HCT116 (cell line): ENCODE measurements at regions not wholly inside any gene's neighbourhood (a gene's known extent, or its start where the extent isn't known, plus 50 kb on each side); places are given as distances from the start of the nearest gene placed in this dataset.

Experiments
- ATAC-seq: fragments of 200-7000 bp; cut with Tn5 transposase; 2 replicates; pipeline ENCODE4 v1.9.1; 2020; ENCODE audit warnings: mild to moderate bottlenecking, moderate library complexity
- BruUV-seq: library from RNA; stranded (reverse); fragments of 400-500 nt; replicated peaks from 2 replicates; lab custom pipeline; 2021; lab: Mats Ljungman, UMichigan
- CTCF ChIA-PET: fragments of 300-600 bp; sonication (Branson Sonifier 250); formaldehyde crosslinking; loops from one replicate; lab custom pipeline; 2021; ENCODE audit warnings: antibody characterized with exemption; lab: Charles Lee
- POLR2A ChIA-PET: fragments of 300-600, 350-600 bp; sonication (Branson Sonifier 250); formaldehyde crosslinking; loops from one replicate; lab custom pipeline; 2021; ENCODE audit warnings: antibody characterized with exemption; lab: Charles Lee
- RAD21 ChIA-PET, 2 experiments: fragments of 300-600 bp; sonication (Branson Sonifier 250); formaldehyde crosslinking; loops; one replicate each; lab custom pipeline; 2023; ENCODE audit warnings: low total read pairs in 2 of 2; ENCODE audit not compliant: uncharacterized antibody in 2 of 2, unreplicated experiment in 2 of 2, low non-redundant PET in 1 of 2; lab: Charles Lee
- DNase-seq: peaks from one replicate; pipeline ENCODE4 v3.0.0-alpha.2; 2010; ENCODE audit warnings: low read depth, low spot score
- H2AFZ ChIP-seq: fragments of 200-600 bp; shearing (Covaris generic), sonication (generic); 2 replicates; pipeline ENCODE4 v1.6.1; 2017; ENCODE audit warnings: low read depth, mixed run types, mixed read lengths, antibody characterized with exemption, low read length; ENCODE audit not compliant: poor library complexity, severe bottlenecking
- H3K27ac ChIP-seq: 2 replicates; pipeline ENCODE4 v1.5.1; 2012; ENCODE audit warnings: low read depth, low read length
- H3K27me3 ChIP-seq: fragments of 200-600 bp; sonication (generic); 2 replicates; pipeline ENCODE4 v1.6.1; 2016; ENCODE audit warnings: mixed run types, low read length, mixed read lengths; ENCODE audit not compliant: insufficient read depth
- H3K36me3 ChIP-seq, 2 experiments: fragments of 200-500 bp in 1 of 2; fragments of 200-600 bp in 1 of 2; sonication (Bioruptor generic) in 1 of 2; sonication (generic) in 1 of 2; 2 replicates each; pipeline versions ENCODE4 v1.5.1 to v1.6.1; 2014 to 2016; ENCODE audit warnings: low read length in 2 of 2, inconsistent platforms in 1 of 2, mixed read lengths in 1 of 2, mixed run types in 1 of 2; ENCODE audit not compliant: insufficient read depth in 2 of 2, control insufficient read depth in 1 of 2
- H3K4me1 ChIP-seq, 2 experiments: fragments of 200-600 bp in 1 of 2; sonication (generic) in 1 of 2; 2 replicates each; pipeline versions ENCODE4 v1.5.1 to v1.6.1; 2012 to 2017; ENCODE audit warnings: low read length in 2 of 2, inconsistent platforms in 1 of 2, mild to moderate bottlenecking in 1 of 2, mixed read lengths in 1 of 2, mixed run types in 1 of 2, moderate library complexity in 1 of 2; ENCODE audit not compliant: insufficient read depth in 2 of 2, control insufficient read depth in 1 of 2
- H3K4me2 ChIP-seq: fragments of 200-600 bp; sonication (generic); 2 replicates; pipeline ENCODE4 v1.6.1; 2017; ENCODE audit warnings: mixed run types, low read length, mixed read lengths
- H3K4me3 ChIP-seq, 2 experiments: fragments of 200-600 bp in 1 of 2; sonication (generic) in 1 of 2; replicated peaks in 1 of 2; 2 replicates each; pipeline ENCODE4 v1.5.1; 2011 to 2016; ENCODE audit warnings: low read length in 2 of 2, control low read depth in 1 of 2, low read depth in 1 of 2, mild to moderate bottlenecking in 1 of 2, mixed read lengths in 1 of 2, mixed run types in 1 of 2
- H3K79me2 ChIP-seq: fragments of 200-600 bp; sonication (generic); 2 replicates; pipeline ENCODE4 v1.6.1; 2017; ENCODE audit warnings: mild to moderate bottlenecking, mixed run types, low read length, moderate library complexity, mixed read lengths; ENCODE audit not compliant: insufficient read depth
- H3K9ac ChIP-seq: fragments of 200-600 bp; sonication (generic); 2 replicates; pipeline ENCODE4 v1.6.1; 2016; ENCODE audit warnings: low read length, mixed read lengths
- H3K9me2 ChIP-seq: fragments of 200-600 bp; sonication (generic), shearing (Covaris generic); 2 replicates; pipeline ENCODE4 v1.6.1; 2017; ENCODE audit warnings: mixed run types, mild to moderate bottlenecking, moderate library complexity; ENCODE audit not compliant: insufficient read depth
- H3K9me3 ChIP-seq, 2 experiments: fragments of 200-500 bp in 1 of 2; fragments of 200-600 bp in 1 of 2; sonication (Bioruptor generic) in 1 of 2; sonication (generic) in 1 of 2; 2 replicates each; pipeline ENCODE4 v1.6.1; 2014 to 2017; ENCODE audit warnings: low read length in 2 of 2, mixed read lengths in 2 of 2, inconsistent platforms in 1 of 2, low read depth in 1 of 2, mild to moderate bottlenecking in 1 of 2, mixed run types in 1 of 2, moderate library complexity in 1 of 2; ENCODE audit not compliant: control insufficient read depth in 1 of 2, insufficient read depth in 1 of 2
- H4K20me1 ChIP-seq: fragments of 200-600 bp; sonication (generic), shearing (Covaris generic); 2 replicates; pipeline ENCODE4 v1.6.1; 2017; ENCODE audit warnings: mixed run types, mild to moderate bottlenecking, moderate library complexity; ENCODE audit not compliant: insufficient read depth
- CBX3 ChIP-seq: IDR thresholded peaks from 2 replicates; pipeline ENCODE4 v1.6.1; 2012; ENCODE audit warnings: low read depth
- CEBPB ChIP-seq: IDR thresholded peaks from 2 replicates; pipeline ENCODE4 v1.6.1; 2012; ENCODE audit warnings: low read depth
- EZH2 ChIP-seq: fragments of 200-600 bp; sonication (generic); IDR thresholded peaks from 2 replicates; pipeline ENCODE4 v1.6.1; 2017; ENCODE audit warnings: antibody characterized with exemption, mixed run types
- EZH2phosphoT487 ChIP-seq: fragments of 200-600 bp; IDR thresholded peaks from 2 replicates; pipeline ENCODE4 v1.6.1; 2018; ENCODE audit warnings: antibody characterized with exemption, borderline replicate concordance
- JUND ChIP-seq: IDR thresholded peaks from 2 replicates; pipeline ENCODE4 v1.6.1; 2012
- MAX ChIP-seq: IDR thresholded peaks from 2 replicates; pipeline ENCODE4 v1.6.1; 2012
- POLR2A ChIP-seq: IDR thresholded peaks from 2 replicates; pipeline ENCODE4 v1.7.0; 2011; ENCODE audit warnings: borderline replicate concordance; ENCODE audit not compliant: insufficient read depth, insufficient read length; ENCODE audit errors: extremely low read depth
- POLR2AphosphoS5 ChIP-seq: IDR thresholded peaks from 2 replicates; pipeline ENCODE4 v1.6.1; 2011; ENCODE audit warnings: mild to moderate bottlenecking, low read depth, low read length, moderate library complexity
- RAD21 ChIP-seq: IDR thresholded peaks from 2 replicates; pipeline ENCODE4 v1.6.1; 2012; ENCODE audit warnings: low read depth, mild to moderate bottlenecking
- SIN3A ChIP-seq: IDR thresholded peaks from 2 replicates; pipeline ENCODE4 v1.6.1; 2012; ENCODE audit warnings: low read depth
- SP1 ChIP-seq: IDR thresholded peaks from 2 replicates; pipeline ENCODE4 v1.6.1; 2012; ENCODE audit warnings: low read depth
- SRF ChIP-seq: IDR thresholded peaks from 2 replicates; pipeline ENCODE4 v1.6.1; 2012; ENCODE audit warnings: low read depth
- TCF7L2 ChIP-seq: IDR thresholded peaks from 2 replicates; pipeline ENCODE4 v1.7.0; 2011; ENCODE audit warnings: borderline replicate concordance, inconsistent platforms; ENCODE audit not compliant: insufficient read depth, insufficient read length; ENCODE audit errors: extremely low read depth
- YY1 ChIP-seq: IDR thresholded peaks from 2 replicates; pipeline ENCODE4 v1.6.1; 2011; ENCODE audit warnings: low read length, low read depth, moderate library complexity, mild to moderate bottlenecking; ENCODE audit not compliant: insufficient replicate concordance; ENCODE audit errors: extremely low read depth
- ZFX ChIP-seq: fragments of 450-650 bp; IDR thresholded peaks from 2 replicates; pipeline ENCODE4 v1.6.1; 2017
- ZNF274 ChIP-seq: fragments of 200-500 bp; sonication (Bioruptor generic); IDR thresholded peaks from 2 replicates; pipeline ENCODE4 v1.6.1; 2014; ENCODE audit warnings: mild to moderate bottlenecking, low read depth, low read length, inconsistent platforms
- intact Hi-C: fragments of 100-400 bp; cut with micrococcal nuclease; formaldehyde crosslinking; loops from 2 replicates; pipeline ENCODE4 v1.10.0; 2022
- TF ChIP-seq, protein P1 (sequence below), 3 experiments: fragments of 200-600 bp in 1 of 3; sonication (generic) in 1 of 3; IDR thresholded peaks in 2 of 3; conservative IDR thresholded peaks in 1 of 3; 2 replicates each; pipeline ENCODE4 v1.5.1; 2012 to 2017; ENCODE audit warnings: low read depth in 2 of 3, low read length in 2 of 3, antibody characterized with exemption in 1 of 3, borderline replicate concordance in 1 of 3, control low read depth in 1 of 3, mild to moderate bottlenecking in 1 of 3, mixed read lengths in 1 of 3, mixed run types in 1 of 3, moderate library complexity in 1 of 3; ENCODE audit not compliant: insufficient read depth in 1 of 3

DNA sequence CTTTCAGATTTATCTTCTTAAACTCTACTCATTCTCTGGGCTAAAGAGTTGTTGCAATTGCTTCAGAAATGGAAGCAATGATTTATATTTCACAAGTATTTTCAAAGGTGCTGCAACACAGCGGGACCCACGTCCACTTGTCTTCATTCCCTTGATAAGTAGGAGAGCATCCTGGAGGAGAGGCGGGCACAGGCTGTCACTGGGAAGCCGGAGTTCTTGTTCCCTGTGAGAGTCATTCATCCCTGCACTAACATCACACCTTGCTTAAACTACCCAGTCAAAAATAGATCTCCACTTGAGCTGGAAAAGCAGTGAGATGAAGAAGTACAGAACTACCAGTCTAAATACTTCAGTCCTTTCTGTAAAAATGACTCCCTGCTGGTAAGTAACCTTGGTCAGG is 160.5 kb upstream of the RASSF8 start:
- no peak overlapping the region for H3K9ac ChIP-seq
- peaks cover 0 to 4% of the 10 kb centered on the region in 2 experiments; a peak in 1 of 4 replicates for H3K4me1 ChIP-seq
- no peaks in the 10 kb centered on the region for H3K79me2 ChIP-seq
- POLR2A ChIA-PET: no interaction called here
- no peak overlapping the region for H3K4me2 ChIP-seq
- DNase-seq (no peak), ATAC-seq (no peak)
- no peaks in the 10 kb centered on the region for H3K36me3 ChIP-seq
- no peak overlapping the region for H3K27ac ChIP-seq
- H2AFZ ChIP-seq: no peak overlapping the region
- intact Hi-C loops: no loop called here
- no peaks in the 10 kb centered on the region for H3K27me3 ChIP-seq
- no peak for TF ChIP-seq MAX
- no peak for TF ChIP-seq SP1
- TF ChIP-seq CEBPB: no peak
- no peak for TF ChIP-seq POLR2A
- TF ChIP-seq, protein P1, sequence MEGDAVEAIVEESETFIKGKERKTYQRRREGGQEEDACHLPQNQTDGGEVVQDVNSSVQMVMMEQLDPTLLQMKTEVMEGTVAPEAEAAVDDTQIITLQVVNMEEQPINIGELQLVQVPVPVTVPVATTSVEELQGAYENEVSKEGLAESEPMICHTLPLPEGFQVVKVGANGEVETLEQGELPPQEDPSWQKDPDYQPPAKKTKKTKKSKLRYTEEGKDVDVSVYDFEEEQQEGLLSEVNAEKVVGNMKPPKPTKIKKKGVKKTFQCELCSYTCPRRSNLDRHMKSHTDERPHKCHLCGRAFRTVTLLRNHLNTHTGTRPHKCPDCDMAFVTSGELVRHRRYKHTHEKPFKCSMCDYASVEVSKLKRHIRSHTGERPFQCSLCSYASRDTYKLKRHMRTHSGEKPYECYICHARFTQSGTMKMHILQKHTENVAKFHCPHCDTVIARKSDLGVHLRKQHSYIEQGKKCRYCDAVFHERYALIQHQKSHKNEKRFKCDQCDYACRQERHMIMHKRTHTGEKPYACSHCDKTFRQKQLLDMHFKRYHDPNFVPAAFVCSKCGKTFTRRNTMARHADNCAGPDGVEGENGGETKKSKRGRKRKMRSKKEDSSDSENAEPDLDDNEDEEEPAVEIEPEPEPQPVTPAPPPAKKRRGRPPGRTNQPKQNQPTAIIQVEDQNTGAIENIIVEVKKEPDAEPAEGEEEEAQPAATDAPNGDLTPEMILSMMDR (IDR thresholded peaks at IDR 0.05 in 2 of 3, conservative IDR thresholded peaks at IDR 0.05 in 1 of 3; ENCODE audit: borderline replicate concordance in 1 of 3, insufficient read depth in 1 of 3, low read depth in 2 of 3, low read length in 2 of 3): no peak
- TF ChIP-seq EZH2phosphoT487: no peak
- TF ChIP-seq EZH2: no peak
- no peak for TF ChIP-seq SIN3A
- no peak for TF ChIP-seq YY1
- no peaks in the 10 kb centered on the region for H3K9me3 ChIP-seq
- no peak overlapping the region for H3K4me3 ChIP-seq
- RAD21 ChIA-PET: no interaction called here
- BruUV-seq: no TSS peak
- CTCF ChIA-PET: no interaction called here
- H3K9me2 ChIP-seq: no peaks in the 10 kb centered on the region
- no peaks in the 10 kb centered on the region for H4K20me1 ChIP-seq

DNA sequence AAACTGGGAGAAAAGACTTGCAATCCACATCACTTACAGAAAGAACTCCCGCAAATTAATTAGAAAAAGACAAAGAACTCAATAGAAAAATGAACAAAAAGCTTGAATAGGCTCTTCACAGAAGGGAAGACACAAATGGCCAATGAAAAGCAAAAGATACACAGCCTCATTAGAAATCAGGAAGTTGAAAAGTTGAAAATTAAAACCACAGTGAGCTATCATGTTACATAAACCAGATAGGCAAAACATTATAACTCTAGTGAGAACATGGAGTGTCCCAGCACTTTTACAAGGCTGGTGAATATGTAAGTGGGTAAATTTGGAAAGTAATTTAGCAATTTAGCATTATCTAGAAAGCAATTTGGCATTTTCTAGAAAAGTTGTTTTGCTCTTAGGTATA is 158.4 kb upstream of the RASSF8 start:
- Histone ChIP-seq H3K9ac (no peak overlapping the region), H3K4me1 (no peaks in the 10 kb centered on the region), H2AFZ (no peak overlapping the region), H3K27me3 (no peaks in the 10 kb centered on the region), H3K9me2 (no peaks in the 10 kb centered on the region), H4K20me1 (no peaks in the 10 kb centered on the region), H3K27ac (no peak overlapping the region), H3K36me3 (no peaks in the 10 kb centered on the region), H3K4me2 (no peak overlapping the region), H3K9me3 (no peaks in the 10 kb centered on the region), H3K79me2 (no peaks in the 10 kb centered on the region), H3K4me3 (no peak overlapping the region)
- intact Hi-C loops: no loop called here
- DNase-seq (no peak), ATAC-seq (no peak)
- ChIA-PET RAD21 (no interaction called here), POLR2A (no interaction called here), CTCF (no interaction called here)
- no TSS peak for BruUV-seq
- TF ChIP-seq SIN3A (no peak), ZFX (no peak), YY1 (no peak), RAD21 (no peak), SP1 (no peak), CEBPB (no peak), ZNF274 (no peak), JUND (no peak), SRF (no peak), TCF7L2 (no peak), MAX (no peak), EZH2phosphoT487 (no peak), CBX3 (no peak), POLR2AphosphoS5 (no peak)
- TF ChIP-seq, protein P1 (IDR thresholded peaks at IDR 0.05 in 2 of 3, conservative IDR thresholded peaks at IDR 0.05 in 1 of 3; ENCODE audit: borderline replicate concordance in 1 of 3, insufficient read depth in 1 of 3, low read depth in 2 of 3, low read length in 2 of 3): no peak
